SK-N-SH treated with all-trans-retinoic acid at 6 μM for 48 hours (cell line): ENCODE measurements at regions not wholly inside any gene's neighbourhood (a gene's known extent, or its start where the extent isn't known, plus 50 kb on each side); places are given as distances from the start of the nearest gene placed in this dataset.

Experiments used
- ATAC-seq: fragments of 200-7000 bp; cut with Tn5 transposase; 3 replicates; pipeline ENCODE4 v1.9.1; 2020; ENCODE audit warnings: mild to moderate bottlenecking, moderate library complexity
- BACH2 ChIP-seq: fragments of 250-450 bp; sonication (Bioruptor Pico); IDR thresholded peaks from 2 replicates; pipeline ENCODE4 v1.9.0; 2021; ENCODE audit warnings: mild to moderate bottlenecking, borderline replicate concordance
- CREB5 ChIP-seq: fragments of 250-450 bp; sonication (Bioruptor Pico); IDR thresholded peaks from 2 replicates; pipeline ENCODE4 v1.5.1; 2020; ENCODE audit warnings: low read depth, mild to moderate bottlenecking, moderate library complexity
- CSDC2 ChIP-seq: fragments of 250-450 bp; sonication (Bioruptor Pico); IDR thresholded peaks from 2 replicates; pipeline ENCODE4 v1.5.0; 2020; ENCODE audit warnings: mild to moderate bottlenecking, moderate library complexity
- CSRNP3 ChIP-seq: fragments of 250-450 bp; sonication (Bioruptor Pico); IDR thresholded peaks from 2 replicates; pipeline ENCODE4 v1.5.1; 2021; ENCODE audit warnings: mild to moderate bottlenecking, moderate library complexity
- ESRRG ChIP-seq: fragments of 250-450 bp; sonication (Bioruptor Pico); IDR thresholded peaks from 2 replicates; pipeline ENCODE4 v1.6.1; 2021; ENCODE audit warnings: mild to moderate bottlenecking
- GLIS3 ChIP-seq: fragments of 250-450 bp; sonication (Bioruptor Pico); IDR thresholded peaks from 2 replicates; pipeline ENCODE4 v1.5.0; 2020; ENCODE audit warnings: mild to moderate bottlenecking, moderate library complexity
- ISL1 ChIP-seq: fragments of 250-450 bp; sonication (Bioruptor Pico); IDR thresholded peaks from 2 replicates; pipeline ENCODE4 v2.1.2; 2022; ENCODE audit warnings: mild to moderate bottlenecking, moderate library complexity
- OSR1 ChIP-seq: fragments of 250-450 bp; sonication (Bioruptor Pico); IDR thresholded peaks from 2 replicates; pipeline ENCODE4 v1.8.0; 2022; ENCODE audit warnings: moderate library complexity, mild to moderate bottlenecking, inconsistent platforms
- PATZ1 ChIP-seq: fragments of 250-450 bp; sonication (Bioruptor Pico); IDR thresholded peaks from 2 replicates; pipeline ENCODE4 v1.8.0; 2020; ENCODE audit warnings: mild to moderate bottlenecking, moderate library complexity, borderline replicate concordance
- POU6F1 ChIP-seq: fragments of 250-450 bp; sonication (Bioruptor Pico); IDR thresholded peaks from 2 replicates; pipeline ENCODE4 v1.8.0; 2021; ENCODE audit warnings: low read depth, mild to moderate bottlenecking, moderate library complexity, borderline replicate concordance
- PPARA ChIP-seq: fragments of 250-450 bp; sonication (Bioruptor Pico); IDR thresholded peaks from 2 replicates; pipeline ENCODE4 v1.5.0; 2020; ENCODE audit warnings: mild to moderate bottlenecking, borderline replicate concordance
- RARB ChIP-seq: fragments of 250-450 bp; sonication (Bioruptor Pico); IDR thresholded peaks from 2 replicates; pipeline ENCODE4 v1.8.0; 2021; ENCODE audit warnings: mild to moderate bottlenecking, moderate library complexity
- SNAI2 ChIP-seq: fragments of 250-450 bp; sonication (Bioruptor Pico); IDR thresholded peaks from 2 replicates; pipeline ENCODE4 v1.5.0; 2020; ENCODE audit warnings: mild to moderate bottlenecking, moderate library complexity
- TCF4 ChIP-seq: fragments of 250-450 bp; sonication (Bioruptor Pico); IDR thresholded peaks from 2 replicates; pipeline ENCODE4 v1.8.0; 2021; ENCODE audit warnings: mild to moderate bottlenecking, moderate library complexity, borderline replicate concordance
- TOX ChIP-seq: fragments of 250-450 bp; sonication (Bioruptor Pico); IDR thresholded peaks from 2 replicates; pipeline ENCODE4 v1.8.0; 2021; ENCODE audit warnings: mild to moderate bottlenecking, moderate library complexity, borderline replicate concordance
- TSHZ2 ChIP-seq: fragments of 250-450 bp; sonication (Bioruptor Pico); IDR thresholded peaks from 2 replicates; pipeline ENCODE4 v1.5.0; 2020; ENCODE audit warnings: mild to moderate bottlenecking, moderate library complexity
- ZC3H10 ChIP-seq: fragments of 250-450 bp; sonication (Bioruptor Pico); IDR thresholded peaks from 2 replicates; pipeline ENCODE4 v1.5.1; 2021; ENCODE audit warnings: mild to moderate bottlenecking, moderate library complexity
- ZFP3 ChIP-seq: fragments of 250-450 bp; sonication (Bioruptor Pico); IDR thresholded peaks from 2 replicates; pipeline ENCODE4 v1.5.0; 2020; ENCODE audit warnings: mild to moderate bottlenecking, moderate library complexity
- ZFP30 ChIP-seq: fragments of 450-650 bp; formaldehyde crosslinking; IDR thresholded peaks from 2 replicates; pipeline ENCODE4 v1.5.0; 2022; ENCODE audit warnings: mild to moderate bottlenecking, moderate library complexity
- ZNF565 ChIP-seq: fragments of 450-650 bp; formaldehyde crosslinking; conservative IDR thresholded peaks from 2 replicates; pipeline ENCODE4 v1.5.0; 2020; ENCODE audit warnings: low read depth, mild to moderate bottlenecking, moderate library complexity
- ZNF70 ChIP-seq: fragments of 450-650 bp; formaldehyde crosslinking; IDR thresholded peaks from 2 replicates; pipeline ENCODE4 v1.5.0; 2020; ENCODE audit warnings: mild to moderate bottlenecking, moderate library complexity
- ZNF8 ChIP-seq: fragments of 450-650 bp; formaldehyde crosslinking; IDR thresholded peaks from 2 replicates; pipeline ENCODE4 v1.5.0; 2020; ENCODE audit warnings: mild to moderate bottlenecking, moderate library complexity

- TF ChIP-seq ZFP30 (CRISPR knock-in tag) (no peak), CREB5 (CRISPR knock-in tag) (no peak), CSDC2 (no peak), OSR1 (no peak), ZC3H10 (CRISPR knock-in tag) (no peak), ESRRG (CRISPR knock-in tag) (no peak), TSHZ2 (no peak), ZFP3 (CRISPR knock-in tag) (no peak), GLIS3 (no peak), TOX (no peak), ZNF8 (no peak), TCF4 (CRISPR knock-in tag) (no peak), BACH2 (CRISPR knock-in tag) (no peak), PPARA (CRISPR knock-in tag) (no peak), POU6F1 (no peak), SNAI2 (no peak), RARB (no peak)
- no peak for ATAC-seq
Observed at GRCh38 chr11:104799251-104799650, 99.0 kb downstream of the CASP12 start.

- ATAC-seq: no peak
- no peak for TF ChIP-seq POU6F1
- TF ChIP-seq PPARA (CRISPR knock-in tag): no peak
- no peak for TF ChIP-seq ZFP30 (CRISPR knock-in tag)
- no peak for TF ChIP-seq CSRNP3 (CRISPR knock-in tag)
- no peak for TF ChIP-seq CSDC2
- no peak for TF ChIP-seq PATZ1 (CRISPR knock-in tag)
- no peak for TF ChIP-seq ZNF565 (CRISPR knock-in tag)
- no peak for TF ChIP-seq GLIS3
- no peak for TF ChIP-seq ESRRG (CRISPR knock-in tag)
- no peak for TF ChIP-seq ZNF70 (CRISPR knock-in tag)
- no peak for TF ChIP-seq SNAI2
Observed at GRCh38 chr11:104798789-104799188, 99.5 kb downstream of the CASP12 start.

GRCh38 chr11:104796301-104796700 lies 102.0 kb downstream of the CASP12 start:
- ATAC-seq: no peak
- TF ChIP-seq ZNF70 (CRISPR knock-in tag) (no peak), TSHZ2 (no peak), CSDC2 (no peak), ISL1 (no peak), ZNF565 (CRISPR knock-in tag) (no peak), TOX (no peak), ESRRG (CRISPR knock-in tag) (no peak), PATZ1 (CRISPR knock-in tag) (no peak), ZFP30 (CRISPR knock-in tag) (no peak), OSR1 (no peak)
